ENCODE measurements at regions not wholly inside any gene's neighbourhood (a gene's known extent, or its start where the extent isn't known, plus 50 kb on each side); places are given as distances from the start of the nearest gene placed in this dataset.

DNA sequence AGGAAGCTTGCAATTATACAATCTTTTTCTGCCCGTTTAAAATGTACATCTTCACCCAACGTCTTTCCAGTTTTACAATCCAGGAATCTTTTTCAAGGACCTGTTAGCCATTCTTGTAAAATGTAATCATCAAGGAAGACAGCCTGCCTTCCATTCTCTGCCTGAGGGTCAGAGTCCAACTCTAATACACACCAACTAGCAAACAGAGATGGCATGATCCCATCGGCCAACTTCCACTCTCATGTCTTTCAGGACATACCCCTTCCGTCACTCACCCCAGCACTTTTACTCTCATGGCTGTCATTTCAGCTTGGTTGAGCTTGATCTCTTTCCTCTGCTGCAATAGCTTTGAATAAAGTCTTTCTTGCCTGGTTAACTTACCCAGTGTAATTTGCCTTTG lies 172.5 kb upstream of the NETO1 start:
- H3K9me3 ChIP-seq: no peaks in the 10 kb centered on the region
- no peaks in the 10 kb centered on the region for H3K4me1 ChIP-seq
- H3K4me3 ChIP-seq: no peak overlapping the region
- no peak for TF ChIP-seq Cebpa-rat (IDR thresholded peaks at IDR 0.05)
- no peaks in the 10 kb centered on the region for H4K20me1 ChIP-seq
- H3K27me3 ChIP-seq: no peaks in the 10 kb centered on the region
- no peaks in the 10 kb centered on the region for H3K36me3 ChIP-seq
- H3K27ac ChIP-seq: no peak overlapping the region
- H3K4me2 ChIP-seq: no peak overlapping the region
- H3K9ac ChIP-seq: no peak overlapping the region

DNA sequence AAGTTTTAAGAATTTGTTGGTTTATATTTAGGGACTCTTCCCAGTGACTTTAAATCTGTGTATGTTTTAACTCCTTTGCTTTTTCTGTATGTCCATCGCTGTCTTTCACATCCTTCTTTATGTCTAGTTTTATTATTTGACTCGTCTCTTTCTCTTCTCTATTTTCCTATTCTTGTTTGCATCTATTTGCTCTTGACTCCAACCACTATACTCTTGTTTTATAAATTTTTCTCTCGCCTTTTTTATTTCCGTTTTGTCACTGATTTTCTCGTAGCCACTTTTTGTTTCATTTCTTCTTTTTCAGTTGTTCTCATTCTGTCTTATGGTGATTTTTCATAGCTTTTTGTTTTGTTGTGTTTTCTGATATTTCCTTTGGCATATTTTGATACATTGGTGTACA lies 170.5 kb upstream of the NETO1 start:
- Histone ChIP-seq H3K4me1 (no peaks in the 10 kb centered on the region), H3K36me3 (no peaks in the 10 kb centered on the region), H3K4me3 (no peak overlapping the region), H3K27me3 (no peaks in the 10 kb centered on the region), H3K9me3 (no peaks in the 10 kb centered on the region), H4K20me1 (no peaks in the 10 kb centered on the region), H3K27ac (no peak overlapping the region), H3K4me2 (no peak overlapping the region), H3K9ac (no peak overlapping the region)
- TF ChIP-seq Cebpa-rat (IDR thresholded peaks at IDR 0.05): no peak

DNA sequence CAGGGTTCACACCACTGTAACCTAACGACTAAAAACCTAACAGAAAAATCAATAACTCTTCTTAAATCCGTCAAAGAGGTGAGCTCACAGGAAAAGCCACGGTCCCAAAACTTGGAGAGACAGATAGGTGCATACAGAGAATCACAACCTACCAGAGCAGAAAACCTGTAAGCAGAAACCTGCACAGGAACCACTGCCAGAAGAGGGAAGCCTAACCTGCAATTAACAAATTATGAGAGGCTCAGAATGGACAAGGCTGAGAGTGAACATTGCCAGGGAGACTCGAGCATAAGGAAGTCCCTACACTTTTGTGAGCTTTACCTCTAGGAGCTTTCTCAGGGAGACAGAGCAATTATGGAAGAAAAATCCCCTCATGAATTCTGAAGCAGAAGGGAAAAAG lies 156.2 kb upstream of the NETO1 start:
- H3K4me2 ChIP-seq: no peak overlapping the region
- H3K9me3 ChIP-seq: peaks cover 19% of the 10 kb centered on the region; the same call in 1 of the 2 replicates
- no peaks in the 10 kb centered on the region for H3K36me3 ChIP-seq
- H3K27me3 ChIP-seq: no peaks in the 10 kb centered on the region
- no peak overlapping the region for H3K4me3 ChIP-seq
- H3K9ac ChIP-seq: no peak overlapping the region
- TF ChIP-seq Cebpa-rat (IDR thresholded peaks at IDR 0.05): no peak
- H3K4me1 ChIP-seq: no peaks in the 10 kb centered on the region
- H4K20me1 ChIP-seq: no peaks in the 10 kb centered on the region
- H3K27ac ChIP-seq: no peak overlapping the region

DNA sequence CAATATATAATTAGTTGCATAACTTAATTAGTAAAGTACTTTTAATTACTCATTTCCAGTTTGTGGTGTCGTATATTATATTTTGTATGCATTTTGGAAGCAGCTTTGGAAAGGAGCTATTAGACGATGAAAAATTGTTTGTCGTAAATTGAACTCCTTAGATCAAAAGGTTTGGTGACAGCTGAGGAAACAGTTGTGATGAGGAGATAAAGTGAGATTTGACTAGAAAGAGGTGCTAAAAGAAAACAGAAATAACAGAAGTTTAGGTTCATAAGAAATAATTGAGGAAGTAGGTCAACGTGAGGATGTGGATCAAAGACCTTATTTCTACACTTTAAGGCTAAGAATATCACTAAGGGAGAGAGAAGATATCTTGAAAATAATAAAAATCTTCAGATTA lies 141.9 kb upstream of the NETO1 start:
- Histone ChIP-seq H3K4me3 (no peak overlapping the region), H3K36me3 (no peaks in the 10 kb centered on the region), H3K4me1 (no peaks in the 10 kb centered on the region), H3K27ac (no peak overlapping the region), H3K27me3 (no peaks in the 10 kb centered on the region), H4K20me1 (no peaks in the 10 kb centered on the region), H3K9ac (no peak overlapping the region), H3K9me3 (no peaks in the 10 kb centered on the region), H3K4me2 (no peak overlapping the region)
- no peak for TF ChIP-seq Cebpa-rat (IDR thresholded peaks at IDR 0.05)

GRCh38 chr18:73007915-73008308 lies 140.1 kb upstream of the NETO1 start:
- Histone ChIP-seq H3K4me2 (no peak overlapping the region), H3K36me3 (no peaks in the 10 kb centered on the region), H3K9me3 (no peaks in the 10 kb centered on the region), H3K9ac (no peak overlapping the region), H3K27ac (no peak overlapping the region), H3K27me3 (no peaks in the 10 kb centered on the region), H3K4me3 (no peak overlapping the region), H3K4me1 (no peaks in the 10 kb centered on the region), H4K20me1 (no peaks in the 10 kb centered on the region)
- no peak for TF ChIP-seq Cebpa-rat (IDR thresholded peaks at IDR 0.05)

DNA sequence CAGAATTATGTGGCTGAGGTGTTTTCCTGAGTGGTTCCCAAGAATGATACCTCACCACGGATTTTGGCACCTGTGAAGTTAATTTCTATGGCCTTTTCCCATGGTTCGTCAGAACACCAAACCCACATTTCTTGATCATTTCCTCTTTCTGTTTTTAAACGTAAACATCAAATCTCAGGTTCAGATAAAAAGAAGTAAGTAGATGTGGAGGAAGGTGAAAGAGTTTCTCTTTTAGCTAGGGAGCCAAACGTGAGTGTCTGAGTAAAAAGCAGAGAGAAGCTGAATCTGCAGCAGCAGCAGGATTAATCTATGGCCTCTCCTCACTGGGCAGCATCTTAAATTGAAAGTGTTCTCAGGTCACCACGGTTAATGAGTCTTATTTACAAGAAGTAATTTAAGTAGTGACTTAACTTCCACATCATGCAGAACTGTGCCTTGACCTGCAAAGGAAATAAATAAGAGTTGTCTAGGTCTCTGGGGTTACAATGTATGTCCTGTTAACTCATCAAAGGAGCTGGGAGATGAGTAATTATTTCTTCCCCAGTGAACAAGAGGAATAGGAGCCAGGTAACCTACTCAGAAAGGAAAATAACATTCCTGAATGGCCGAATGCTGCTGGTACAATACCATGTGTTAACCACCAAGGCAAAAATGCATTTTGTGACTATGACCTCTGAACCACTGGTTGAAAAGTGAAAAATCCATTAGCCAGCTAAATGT lies 139.6 kb upstream of the NETO1 start:
- Histone ChIP-seq H3K9ac (no peak overlapping the region), H3K36me3 (no peaks in the 10 kb centered on the region), H3K27ac (no peak overlapping the region), H3K4me3 (no peak overlapping the region), H3K4me2 (no peak overlapping the region), H4K20me1 (no peaks in the 10 kb centered on the region), H3K9me3 (no peaks in the 10 kb centered on the region), H3K4me1 (no peaks in the 10 kb centered on the region), H3K27me3 (no peaks in the 10 kb centered on the region)
- TF ChIP-seq Cebpa-rat (IDR thresholded peaks at IDR 0.05): no peak

- Histone ChIP-seq H3K9me3 (no peaks in the 10 kb centered on the region), H3K4me3 (no peak overlapping the region), H3K27ac (no peak overlapping the region), H3K36me3 (no peaks in the 10 kb centered on the region), H3K4me1 (no peaks in the 10 kb centered on the region), H4K20me1 (no peaks in the 10 kb centered on the region), H3K4me2 (no peak overlapping the region), H3K27me3 (no peaks in the 10 kb centered on the region), H3K9ac (no peak overlapping the region)
- TF ChIP-seq Cebpa-rat (IDR thresholded peaks at IDR 0.05): no peak
Observed at GRCh38 chr18:73006331-73006730, 138.5 kb upstream of the NETO1 start.

- no peaks in the 10 kb centered on the region for H4K20me1 ChIP-seq
- no peaks in the 10 kb centered on the region for H3K36me3 ChIP-seq
- H3K27ac ChIP-seq: no peak overlapping the region
- no peaks in the 10 kb centered on the region for H3K27me3 ChIP-seq
- no peak overlapping the region for H3K4me2 ChIP-seq
- no peak for TF ChIP-seq Cebpa-rat (IDR thresholded peaks at IDR 0.05)
- H3K4me1 ChIP-seq: no peaks in the 10 kb centered on the region
- H3K9me3 ChIP-seq: no peaks in the 10 kb centered on the region
- H3K9ac ChIP-seq: no peak overlapping the region
- H3K4me3 ChIP-seq: no peak overlapping the region
Observed at GRCh38 chr18:73004260-73004659, 136.5 kb upstream of the NETO1 start.

- no peak overlapping the region for H3K27ac ChIP-seq
- no peak overlapping the region for H3K9ac ChIP-seq
- H3K27me3 ChIP-seq: no peaks in the 10 kb centered on the region
- TF ChIP-seq Cebpa-rat (IDR thresholded peaks at IDR 0.05): no peak
- no peak overlapping the region for H3K4me3 ChIP-seq
- no peaks in the 10 kb centered on the region for H4K20me1 ChIP-seq
- H3K4me1 ChIP-seq: no peaks in the 10 kb centered on the region
- H3K9me3 ChIP-seq: no peaks in the 10 kb centered on the region
- H3K36me3 ChIP-seq: no peaks in the 10 kb centered on the region
- H3K4me2 ChIP-seq: no peak overlapping the region
Observed at GRCh38 chr18:72999971-73000607, 132.3 kb upstream of the NETO1 start.

- H3K36me3 ChIP-seq: no peaks in the 10 kb centered on the region
- no peak overlapping the region for H3K4me3 ChIP-seq
- no peak overlapping the region for H3K27ac ChIP-seq
- H3K27me3 ChIP-seq: no peaks in the 10 kb centered on the region
- H3K4me1 ChIP-seq: no peaks in the 10 kb centered on the region
- no peak overlapping the region for H3K9ac ChIP-seq
- H3K9me3 ChIP-seq: no peaks in the 10 kb centered on the region
- H3K4me2 ChIP-seq: no peak overlapping the region
- no peaks in the 10 kb centered on the region for H4K20me1 ChIP-seq
- no peak for TF ChIP-seq Cebpa-rat (IDR thresholded peaks at IDR 0.05)
Observed at GRCh38 chr18:72995558-72995957, 127.8 kb upstream of the NETO1 start.
